ENCODE measurements at regions not wholly inside any gene's neighbourhood (a gene's known extent, or its start where the extent isn't known, plus 50 kb on each side); places are given as distances from the start of the nearest gene placed in this dataset.
A peak's percentile ranks its signal among the peaks of the same experiment; 100 is the strongest.

DNA sequence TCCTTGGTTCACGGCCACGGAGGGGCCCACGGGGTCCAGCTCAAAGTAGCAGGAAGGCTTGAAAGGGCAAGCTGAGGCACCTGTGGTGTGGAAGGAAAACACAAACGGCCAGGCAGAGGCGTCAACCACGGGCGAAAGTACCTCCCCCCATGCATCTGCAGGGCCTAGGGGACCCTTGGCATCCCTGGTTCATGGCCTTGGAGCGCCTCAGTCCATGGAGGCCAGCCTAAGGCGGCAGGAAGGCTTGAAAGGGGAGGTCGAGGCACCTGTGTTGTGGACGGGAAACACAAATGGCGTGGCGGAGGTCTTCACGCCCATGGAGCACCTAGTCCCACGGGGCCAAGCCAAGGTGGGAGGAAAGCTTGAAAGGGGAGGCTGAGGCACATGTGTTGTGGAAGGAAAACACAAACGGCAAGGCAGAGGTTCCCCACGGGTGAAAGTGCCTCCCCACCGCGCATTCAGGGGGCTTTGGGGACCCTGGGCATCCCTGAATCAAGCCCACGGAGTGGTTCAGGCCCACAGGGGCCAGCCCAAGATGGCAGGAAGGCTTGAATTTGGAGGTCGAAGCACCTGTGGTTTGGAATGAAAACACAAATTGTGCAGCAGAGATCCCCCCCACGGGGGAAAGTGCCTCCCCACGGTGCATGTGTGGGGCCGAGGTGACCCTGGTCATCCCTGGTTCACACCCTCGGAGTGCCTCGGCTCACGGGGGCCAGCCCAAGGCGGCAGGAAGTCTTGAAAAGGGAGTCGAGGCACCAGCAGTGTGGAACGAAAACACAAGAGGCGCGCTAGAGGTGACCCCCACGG, 380.8 kb downstream of the ALG10 start:
- Histone ChIP-seq H3K36me3 (ENCODE audit: insufficient read depth in 1 of 2, low read depth in 1 of 2) (no peaks in the 10 kb centered on the region), H3K4me1 (no peaks in the 10 kb centered on the region), H3K27ac (no peak overlapping the region), H3K4me3 (no peak overlapping the region), H3K27me3 (ENCODE audit: insufficient read depth in 3 of 3, low read length in 2 of 3) (no peaks in the 10 kb centered on the region), H3K9me3 (peaks cover 6% of the 10 kb centered on the region)
- intact Hi-C loops (cut with DNase I), result no loop called here
- no peak for TF ChIP-seq CTCF (IDR thresholded peaks at IDR 0.05)
- WGBS, 3 donors, result 70 to 73% (median 71%) methylated on average over 33 of the region's 33 CpGs
- peak; percentile 7 to 44 for DNase-seq
- ATAC-seq, result no peak

GRCh38 chr12:34403706-34404376, 381.5 kb downstream of the ALG10 start:
- H3K9me3 ChIP-seq, result peaks cover 12% of the 10 kb centered on the region
- intact Hi-C loops (cut with DNase I), result no loop called here

DNA sequence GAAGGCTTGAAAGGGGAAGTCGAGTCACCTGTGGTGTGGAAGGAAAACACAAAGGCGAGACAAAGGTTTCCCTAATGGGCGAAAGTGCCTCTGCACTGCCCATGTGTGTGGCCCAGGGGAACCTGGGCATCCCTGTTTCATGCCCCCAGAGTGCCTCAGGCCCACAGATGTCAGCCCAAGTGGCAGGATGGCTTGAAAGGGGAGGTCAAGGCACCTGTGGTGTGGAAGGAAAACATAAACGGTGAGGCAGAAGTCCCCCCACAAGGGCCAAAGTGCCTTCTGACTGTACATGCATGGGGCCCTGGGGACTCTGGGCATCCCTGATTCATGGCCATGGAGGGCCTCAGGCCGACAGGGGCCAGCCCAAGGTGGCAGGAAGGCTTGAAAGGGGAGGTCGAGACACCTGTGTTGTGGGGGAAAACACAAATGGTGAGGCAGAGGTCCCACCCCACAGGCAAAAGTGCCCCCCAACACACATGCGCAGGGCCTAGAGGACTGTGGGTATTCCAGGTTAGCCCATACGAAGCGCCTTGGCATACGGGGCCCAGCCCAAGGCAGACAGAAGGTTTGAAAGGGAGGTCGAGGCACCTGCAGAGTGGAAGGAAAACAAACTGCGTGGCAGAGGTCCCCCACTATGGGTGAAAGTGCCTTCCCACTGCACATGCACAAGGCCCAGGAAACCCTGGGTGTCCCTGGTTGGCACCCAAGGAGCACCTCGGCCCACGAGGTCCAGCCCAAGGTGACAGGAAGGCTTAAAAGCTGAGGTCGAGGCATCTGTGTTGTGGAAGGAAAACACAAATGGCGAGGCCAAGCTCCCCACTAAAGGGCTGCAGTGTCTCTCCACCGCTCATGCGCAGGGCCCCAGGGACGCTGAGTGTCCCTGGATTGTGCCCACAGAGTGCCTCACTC, 382.3 kb downstream of the ALG10 start:
- DNase-seq (peak; percentile 4 to 13), ATAC-seq (no peak)
- Histone ChIP-seq H3K4me3 (no peak overlapping the region), H3K27me3 (ENCODE audit: insufficient read depth in 3 of 3, low read length in 2 of 3) (no peaks in the 10 kb centered on the region), H3K36me3 (ENCODE audit: insufficient read depth in 1 of 2, low read depth in 1 of 2) (no peaks in the 10 kb centered on the region), H3K4me1 (no peaks in the 10 kb centered on the region), H3K27ac (no peak overlapping the region), H3K9me3 (peaks cover 12% of the 10 kb centered on the region)
- no peak for TF ChIP-seq CTCF (IDR thresholded peaks at IDR 0.05)
- 69 to 70% (median 70%) methylated on average over 19 of the region's 19 CpGs for WGBS, 3 donors
- intact Hi-C loops (cut with DNase I), result no loop called here

More at GRCh38 chr12:34403706-34404376, 381.5 kb downstream of the ALG10 start:
- no peak for TF ChIP-seq CTCF (IDR thresholded peaks at IDR 0.05)
- H3K27me3 ChIP-seq (ENCODE audit: insufficient read depth in 3 of 3, low read length in 2 of 3), result no peaks in the 10 kb centered on the region
- H3K36me3 ChIP-seq (ENCODE audit: insufficient read depth in 1 of 2, low read depth in 1 of 2), result no peaks in the 10 kb centered on the region
- H3K4me1 ChIP-seq, result no peaks in the 10 kb centered on the region
- H3K27ac ChIP-seq, result no peak overlapping the region
- no peak overlapping the region for H3K4me3 ChIP-seq
- peak; percentile 3 to 26 for DNase-seq
- no peak for ATAC-seq
- 55 to 58% (median 56%) methylated on average over 19 of the region's 19 CpGs for WGBS, 3 donors

DNA sequence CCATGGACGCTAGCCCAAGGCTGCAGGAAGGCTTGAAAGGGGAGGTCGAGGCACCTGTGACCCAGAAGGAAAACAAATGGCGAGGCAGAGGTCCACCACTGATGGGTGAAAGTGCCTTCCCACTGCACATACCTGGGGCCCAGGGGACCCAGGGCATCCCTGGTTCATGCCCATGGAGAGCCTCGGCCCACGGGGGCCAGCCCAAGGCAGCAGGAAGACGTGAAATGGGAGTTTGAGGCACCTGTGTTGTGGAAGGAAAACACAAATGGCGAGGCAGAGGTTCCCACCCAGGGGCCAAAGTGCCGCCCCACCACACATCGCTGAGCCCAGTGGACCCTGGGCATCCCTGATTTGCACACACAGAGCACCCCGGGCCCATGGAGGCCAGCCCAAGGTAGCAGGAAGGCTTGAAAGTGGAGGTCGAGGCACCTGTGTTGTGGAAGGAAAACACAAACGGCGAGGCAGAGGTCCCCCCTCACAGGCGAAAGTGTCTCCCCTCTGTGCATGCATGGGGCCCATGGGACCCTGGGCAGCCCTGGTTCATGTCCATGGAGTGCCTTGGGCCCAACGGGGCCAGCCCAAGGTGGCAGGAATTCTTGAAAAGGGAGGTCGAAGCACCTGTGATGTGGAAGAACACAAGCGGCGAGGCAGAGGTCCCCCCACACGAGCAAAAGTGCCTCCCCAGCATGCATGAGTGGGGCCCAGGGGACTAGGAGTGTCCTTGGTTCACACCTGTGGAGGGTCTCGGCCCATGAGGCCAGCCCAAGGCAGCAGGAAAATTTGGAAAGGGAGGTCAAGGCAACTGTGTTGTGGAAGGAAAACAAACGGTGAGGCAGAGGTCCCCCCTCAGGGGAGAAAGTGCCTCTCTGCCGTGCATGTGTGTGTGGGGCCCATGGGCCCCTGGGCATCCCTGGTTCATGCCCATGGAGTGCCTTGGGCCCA, 383.3 kb downstream of the ALG10 start:
- H3K4me1 ChIP-seq, result no peaks in the 10 kb centered on the region
- H3K9me3 ChIP-seq, result peaks cover 15% of the 10 kb centered on the region
- peak; percentile 2 to 36 for DNase-seq
- no peaks in the 10 kb centered on the region for H3K36me3 ChIP-seq (ENCODE audit: insufficient read depth in 1 of 2, low read depth in 1 of 2)
- intact Hi-C loops (cut with DNase I), result no loop called here
- no peak overlapping the region for H3K27ac ChIP-seq
- WGBS, 3 donors, result 70 to 75% (median 71%) methylated on average over 22 of the region's 22 CpGs
- no peak overlapping the region for H3K4me3 ChIP-seq
- no peaks in the 10 kb centered on the region for H3K27me3 ChIP-seq (ENCODE audit: insufficient read depth in 3 of 3, low read length in 2 of 3)
- no peak for ATAC-seq
- TF ChIP-seq CTCF (IDR thresholded peaks at IDR 0.05), result no peak

Measured in psoas muscle (tissue), 7 donors.